ENCODE measurements at regions not wholly inside any gene's neighbourhood (a gene's known extent, or its start where the extent isn't known, plus 50 kb on each side); places are given as distances from the start of the nearest gene placed in this dataset.

DNA sequence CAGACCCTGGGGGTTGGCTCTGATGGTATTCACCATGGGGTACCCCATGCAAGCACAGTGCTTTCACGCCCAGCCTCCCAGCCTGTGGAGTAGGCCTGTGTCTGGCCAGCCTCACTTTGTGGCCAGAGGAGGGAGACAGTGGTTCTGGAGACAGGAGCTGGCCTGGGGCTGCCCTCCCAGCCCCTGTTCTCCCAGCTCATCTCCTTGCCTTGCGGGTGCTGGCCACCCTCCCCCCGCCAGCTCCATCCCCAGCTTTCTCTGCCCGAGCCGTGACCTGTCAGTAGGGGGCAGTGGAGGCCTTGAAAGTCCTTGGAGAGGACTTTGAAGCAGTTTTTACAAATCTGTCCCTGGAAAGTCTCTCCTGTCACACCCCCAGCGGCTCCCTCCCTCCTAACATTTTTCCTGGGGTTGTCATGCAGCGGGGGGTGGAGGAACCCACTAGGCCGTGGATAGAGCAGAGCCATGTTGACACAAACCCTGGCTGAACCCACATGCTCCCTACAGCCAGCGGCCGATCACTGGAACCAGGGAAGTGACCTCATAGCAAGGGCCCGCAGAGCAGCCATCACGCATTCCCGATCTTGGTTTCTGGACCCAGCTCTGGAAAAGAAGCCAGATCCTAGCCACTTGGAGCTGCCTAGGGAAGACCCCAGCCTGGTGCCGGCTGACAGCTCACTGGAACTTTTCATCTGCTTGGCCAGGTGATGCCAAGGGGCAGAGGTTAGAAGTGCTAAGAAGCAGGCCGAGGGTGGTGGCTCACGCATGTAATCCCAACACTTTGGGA is 289.4 kb downstream of the SEC14L1 start (continued):
- TF ChIP-seq, protein P1, sequence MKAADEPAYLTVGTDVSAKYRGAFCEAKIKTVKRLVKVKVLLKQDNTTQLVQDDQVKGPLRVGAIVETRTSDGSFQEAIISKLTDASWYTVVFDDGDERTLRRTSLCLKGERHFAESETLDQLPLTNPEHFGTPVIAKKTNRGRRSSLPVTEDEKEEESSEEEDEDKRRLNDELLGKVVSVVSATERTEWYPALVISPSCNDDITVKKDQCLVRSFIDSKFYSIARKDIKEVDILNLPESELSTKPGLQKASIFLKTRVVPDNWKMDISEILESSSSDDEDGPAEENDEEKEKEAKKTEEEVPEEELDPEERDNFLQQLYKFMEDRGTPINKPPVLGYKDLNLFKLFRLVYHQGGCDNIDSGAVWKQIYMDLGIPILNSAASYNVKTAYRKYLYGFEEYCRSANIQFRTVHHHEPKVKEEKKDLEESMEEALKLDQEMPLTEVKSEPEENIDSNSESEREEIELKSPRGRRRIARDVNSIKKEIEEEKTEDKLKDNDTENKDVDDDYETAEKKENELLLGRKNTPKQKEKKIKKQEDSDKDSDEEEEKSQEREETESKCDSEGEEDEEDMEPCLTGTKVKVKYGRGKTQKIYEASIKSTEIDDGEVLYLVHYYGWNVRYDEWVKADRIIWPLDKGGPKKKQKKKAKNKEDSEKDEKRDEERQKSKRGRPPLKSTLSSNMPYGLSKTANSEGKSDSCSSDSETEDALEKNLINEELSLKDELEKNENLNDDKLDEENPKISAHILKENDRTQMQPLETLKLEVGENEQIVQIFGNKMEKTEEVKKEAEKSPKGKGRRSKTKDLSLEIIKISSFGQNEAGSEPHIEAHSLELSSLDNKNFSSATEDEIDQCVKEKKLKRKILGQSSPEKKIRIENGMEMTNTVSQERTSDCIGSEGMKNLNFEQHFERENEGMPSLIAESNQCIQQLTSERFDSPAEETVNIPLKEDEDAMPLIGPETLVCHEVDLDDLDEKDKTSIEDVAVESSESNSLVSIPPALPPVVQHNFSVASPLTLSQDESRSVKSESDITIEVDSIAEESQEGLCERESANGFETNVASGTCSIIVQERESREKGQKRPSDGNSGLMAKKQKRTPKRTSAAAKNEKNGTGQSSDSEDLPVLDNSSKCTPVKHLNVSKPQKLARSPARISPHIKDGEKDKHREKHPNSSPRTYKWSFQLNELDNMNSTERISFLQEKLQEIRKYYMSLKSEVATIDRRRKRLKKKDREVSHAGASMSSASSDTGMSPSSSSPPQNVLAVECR (CRISPR knock-in tag; IDR thresholded peaks at IDR 0.05; ENCODE audit: borderline replicate concordance): peak; percentile 71; the same call in 1 of the 2 replicates
- TF ChIP-seq ATF1 (CRISPR knock-in tag; IDR thresholded peaks at IDR 0.05) (no peak), DR1 (CRISPR knock-in tag; IDR thresholded peaks at IDR 0.05) (peak; percentile 46; the same call in 1 of the 2 replicates), ZNF83 (CRISPR knock-in tag; IDR thresholded peaks at IDR 0.05; ENCODE audit: borderline replicate concordance) (no peak), ZKSCAN1 (IDR thresholded peaks at IDR 0.05; ENCODE audit: low read length) (no peak), NFIC (IDR thresholded peaks at IDR 0.05; ENCODE audit: low read length) (no peak), IKZF1 (IDR thresholded peaks at IDR 0.05) (no peak), NFKB2 (CRISPR knock-in tag; IDR thresholded peaks at IDR 0.05; ENCODE audit: borderline replicate concordance) (no peak; the same call in 1 of the 2 replicates), KMT2B (CRISPR knock-in tag; IDR thresholded peaks at IDR 0.05) (no peak), ZNF543 (CRISPR knock-in tag; IDR thresholded peaks at IDR 0.05) (peak; percentile 92), TGIF2 (CRISPR knock-in tag; IDR thresholded peaks at IDR 0.05) (peak; percentile 57; the same call in 1 of the 2 replicates), RARA (CRISPR knock-in tag; IDR thresholded peaks at IDR 0.05) (peak; percentile 94), ZNF747 (CRISPR knock-in tag; IDR thresholded peaks at IDR 0.05; ENCODE audit: borderline replicate concordance) (peak; percentile 60; the same call in 1 of the 2 replicates), SRSF1 (optimal IDR thresholded peaks at IDR 0.05; ENCODE audit: low read depth, low read length) (peak; percentile 59)
- TF ChIP-seq, protein P2, sequence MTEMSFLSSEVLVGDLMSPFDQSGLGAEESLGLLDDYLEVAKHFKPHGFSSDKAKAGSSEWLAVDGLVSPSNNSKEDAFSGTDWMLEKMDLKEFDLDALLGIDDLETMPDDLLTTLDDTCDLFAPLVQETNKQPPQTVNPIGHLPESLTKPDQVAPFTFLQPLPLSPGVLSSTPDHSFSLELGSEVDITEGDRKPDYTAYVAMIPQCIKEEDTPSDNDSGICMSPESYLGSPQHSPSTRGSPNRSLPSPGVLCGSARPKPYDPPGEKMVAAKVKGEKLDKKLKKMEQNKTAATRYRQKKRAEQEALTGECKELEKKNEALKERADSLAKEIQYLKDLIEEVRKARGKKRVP (CRISPR knock-in tag; IDR thresholded peaks at IDR 0.05): no peak
- TF ChIP-seq, protein P3, sequence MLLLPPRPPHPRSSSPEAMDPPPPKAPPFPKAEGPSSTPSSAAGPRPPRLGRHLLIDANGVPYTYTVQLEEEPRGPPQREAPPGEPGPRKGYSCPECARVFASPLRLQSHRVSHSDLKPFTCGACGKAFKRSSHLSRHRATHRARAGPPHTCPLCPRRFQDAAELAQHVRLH (CRISPR knock-in tag; IDR thresholded peaks at IDR 0.05; ENCODE audit: borderline replicate concordance, low read depth): peak; percentile 89; the same call in 1 of the 2 replicates
- TF ChIP-seq, protein P4, sequence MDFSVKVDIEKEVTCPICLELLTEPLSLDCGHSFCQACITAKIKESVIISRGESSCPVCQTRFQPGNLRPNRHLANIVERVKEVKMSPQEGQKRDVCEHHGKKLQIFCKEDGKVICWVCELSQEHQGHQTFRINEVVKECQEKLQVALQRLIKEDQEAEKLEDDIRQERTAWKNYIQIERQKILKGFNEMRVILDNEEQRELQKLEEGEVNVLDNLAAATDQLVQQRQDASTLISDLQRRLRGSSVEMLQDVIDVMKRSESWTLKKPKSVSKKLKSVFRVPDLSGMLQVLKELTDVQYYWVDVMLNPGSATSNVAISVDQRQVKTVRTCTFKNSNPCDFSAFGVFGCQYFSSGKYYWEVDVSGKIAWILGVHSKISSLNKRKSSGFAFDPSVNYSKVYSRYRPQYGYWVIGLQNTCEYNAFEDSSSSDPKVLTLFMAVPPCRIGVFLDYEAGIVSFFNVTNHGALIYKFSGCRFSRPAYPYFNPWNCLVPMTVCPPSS (IDR thresholded peaks at IDR 0.05): no peak
- TF ChIP-seq, protein P5, sequence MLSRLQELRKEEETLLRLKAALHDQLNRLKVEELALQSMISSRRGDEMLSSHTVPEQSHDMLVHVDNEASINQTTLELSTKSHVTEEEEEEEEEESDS (CRISPR knock-in tag; IDR thresholded peaks at IDR 0.05; ENCODE audit: borderline replicate concordance): no peak
- TF ChIP-seq, protein P6, sequence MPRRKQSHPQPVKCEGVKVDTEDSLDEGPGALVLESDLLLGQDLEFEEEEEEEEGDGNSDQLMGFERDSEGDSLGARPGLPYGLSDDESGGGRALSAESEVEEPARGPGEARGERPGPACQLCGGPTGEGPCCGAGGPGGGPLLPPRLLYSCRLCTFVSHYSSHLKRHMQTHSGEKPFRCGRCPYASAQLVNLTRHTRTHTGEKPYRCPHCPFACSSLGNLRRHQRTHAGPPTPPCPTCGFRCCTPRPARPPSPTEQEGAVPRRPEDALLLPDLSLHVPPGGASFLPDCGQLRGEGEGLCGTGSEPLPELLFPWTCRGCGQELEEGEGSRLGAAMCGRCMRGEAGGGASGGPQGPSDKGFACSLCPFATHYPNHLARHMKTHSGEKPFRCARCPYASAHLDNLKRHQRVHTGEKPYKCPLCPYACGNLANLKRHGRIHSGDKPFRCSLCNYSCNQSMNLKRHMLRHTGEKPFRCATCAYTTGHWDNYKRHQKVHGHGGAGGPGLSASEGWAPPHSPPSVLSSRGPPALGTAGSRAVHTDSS (CRISPR knock-in tag; conservative IDR thresholded peaks at IDR 0.05): no peak
- TF ChIP-seq, protein P7, sequence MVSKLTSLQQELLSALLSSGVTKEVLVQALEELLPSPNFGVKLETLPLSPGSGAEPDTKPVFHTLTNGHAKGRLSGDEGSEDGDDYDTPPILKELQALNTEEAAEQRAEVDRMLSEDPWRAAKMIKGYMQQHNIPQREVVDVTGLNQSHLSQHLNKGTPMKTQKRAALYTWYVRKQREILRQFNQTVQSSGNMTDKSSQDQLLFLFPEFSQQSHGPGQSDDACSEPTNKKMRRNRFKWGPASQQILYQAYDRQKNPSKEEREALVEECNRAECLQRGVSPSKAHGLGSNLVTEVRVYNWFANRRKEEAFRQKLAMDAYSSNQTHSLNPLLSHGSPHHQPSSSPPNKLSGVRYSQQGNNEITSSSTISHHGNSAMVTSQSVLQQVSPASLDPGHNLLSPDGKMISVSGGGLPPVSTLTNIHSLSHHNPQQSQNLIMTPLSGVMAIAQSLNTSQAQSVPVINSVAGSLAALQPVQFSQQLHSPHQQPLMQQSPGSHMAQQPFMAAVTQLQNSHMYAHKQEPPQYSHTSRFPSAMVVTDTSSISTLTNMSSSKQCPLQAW (CRISPR knock-in tag; IDR thresholded peaks at IDR 0.05): peak; percentile 82

Data from HepG2 (cell line).